HG02763 (cell line): ENCODE measurements at regions not wholly inside any gene's neighbourhood (a gene's known extent, or its start where the extent isn't known, plus 50 kb on each side); places are given as distances from the start of the nearest gene placed in this dataset.
"Not testable (repeated sequence)": the region's sequence is repeated elsewhere in the genome, so short reads cannot be mapped to it uniquely, and the experiment has no call there.

Experiments
- ATAC-seq: cut with Tn5 transposase; IDR thresholded peaks from one replicate; pipeline ENCODE4 v1.9.1; 2021; ENCODE audit warnings: mild to moderate bottlenecking, moderate library complexity; ENCODE audit not compliant: unreplicated experiment

DNA sequence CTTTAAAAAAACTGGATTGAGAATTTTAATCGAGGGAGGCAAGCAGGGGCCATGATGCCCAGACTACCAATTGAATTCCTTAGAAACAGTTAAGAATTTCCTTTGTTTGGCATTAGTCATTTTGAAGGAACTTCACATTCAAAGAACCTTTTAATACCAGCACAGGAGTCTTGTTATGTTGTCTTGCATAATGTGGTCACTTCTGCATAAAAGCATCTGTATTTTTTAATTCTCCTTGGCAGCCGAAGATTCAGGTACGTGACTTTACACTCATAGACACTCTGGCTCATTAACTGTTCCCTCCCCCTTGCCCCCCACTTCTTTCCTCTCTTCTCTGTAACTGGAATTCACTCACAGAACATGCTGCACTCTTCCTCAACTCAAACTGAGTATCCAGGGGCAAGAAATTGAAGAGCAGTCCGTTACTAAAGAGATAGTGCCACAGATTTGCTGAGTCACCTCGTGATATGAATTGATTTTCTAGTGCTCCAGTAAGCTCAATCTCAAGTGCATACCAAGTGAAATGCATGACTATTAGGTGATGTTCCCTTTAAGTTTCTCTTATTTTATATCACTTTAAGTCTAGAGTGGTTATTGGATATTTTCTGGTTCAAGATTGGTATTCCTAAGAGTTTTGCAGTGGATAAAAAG, 572.2 kb upstream of the SOX9 start:
- no peak for ATAC-seq

DNA sequence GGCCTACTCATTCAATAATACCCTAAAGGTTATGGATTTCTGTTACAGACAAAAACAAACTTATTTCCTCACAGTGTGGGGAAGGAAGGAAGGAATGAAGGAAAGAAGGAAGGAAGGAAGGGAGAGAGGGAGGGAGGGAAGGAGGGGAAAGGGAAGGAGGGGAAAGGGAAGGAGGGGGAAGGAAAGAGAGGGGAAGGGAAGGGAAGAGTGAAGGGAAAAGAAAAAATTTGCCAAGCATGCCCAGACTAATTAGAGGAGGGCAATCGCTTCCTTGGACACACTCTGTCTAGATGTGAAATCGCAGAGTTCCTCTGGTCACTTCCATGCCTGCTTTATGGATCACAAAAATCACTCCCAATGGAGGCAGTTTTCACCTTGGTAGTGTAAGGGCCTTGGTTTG, 570.1 kb upstream of the SOX9 start:
- no peak for ATAC-seq

DNA sequence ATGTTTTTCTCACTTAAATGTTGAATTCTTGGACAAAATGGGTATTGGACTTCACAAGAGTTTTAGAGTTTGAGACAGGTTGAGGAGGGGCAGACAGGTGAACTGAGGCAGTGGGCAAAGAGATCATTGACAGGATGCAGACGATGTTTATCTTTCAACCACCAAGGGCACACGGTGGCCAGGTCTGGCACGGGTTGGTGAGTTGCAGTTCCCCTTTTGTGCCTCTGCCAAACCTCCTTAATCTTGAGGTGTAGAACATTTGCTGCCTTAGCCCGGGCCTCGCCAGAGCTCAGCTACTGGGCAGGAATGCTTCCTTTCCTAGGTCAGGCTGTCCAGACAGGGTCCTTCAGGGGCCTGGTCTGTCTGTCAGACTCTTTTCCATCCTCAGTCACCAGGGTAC, 567.4 kb upstream of the SOX9 start:
- no peak for ATAC-seq

DNA sequence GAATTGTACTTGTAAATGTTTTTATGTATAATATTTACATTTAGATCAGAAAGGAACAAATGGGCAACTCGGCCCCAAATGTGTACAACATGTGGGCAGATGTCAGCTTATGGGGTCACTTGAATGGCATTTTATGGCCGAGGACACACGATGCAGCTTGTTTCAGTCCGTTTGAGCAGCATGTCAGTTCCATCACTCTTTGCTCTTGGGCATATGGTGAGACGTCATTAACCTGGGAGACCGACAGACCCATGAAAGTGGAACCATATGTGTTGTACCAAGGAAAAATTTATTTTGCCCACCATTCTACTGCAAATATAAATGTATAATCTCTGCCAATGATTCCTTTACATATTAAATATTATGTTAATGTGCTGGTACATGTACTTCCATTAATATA, 561.9 kb upstream of the SOX9 start:
- no peak for ATAC-seq

DNA sequence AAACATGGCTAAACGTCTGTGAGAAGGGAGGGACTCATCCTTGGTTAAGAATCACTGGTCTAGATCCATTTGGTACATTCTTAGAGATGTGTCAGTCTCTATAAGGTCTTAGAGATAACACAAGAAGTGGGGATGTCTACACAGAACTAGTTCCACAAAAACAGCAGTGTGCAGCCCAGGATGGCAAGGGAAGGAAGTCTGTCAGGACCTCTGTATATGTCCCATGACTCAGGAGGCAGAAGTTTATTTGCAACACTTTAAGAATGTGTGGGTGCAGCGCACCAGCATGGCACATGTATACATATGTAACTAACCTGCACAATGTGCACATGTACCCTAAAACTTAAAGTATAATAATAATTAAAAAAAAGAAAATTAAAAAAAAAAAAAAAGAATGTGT, 548.5 kb upstream of the SOX9 start:
- ATAC-seq, result no peak

DNA sequence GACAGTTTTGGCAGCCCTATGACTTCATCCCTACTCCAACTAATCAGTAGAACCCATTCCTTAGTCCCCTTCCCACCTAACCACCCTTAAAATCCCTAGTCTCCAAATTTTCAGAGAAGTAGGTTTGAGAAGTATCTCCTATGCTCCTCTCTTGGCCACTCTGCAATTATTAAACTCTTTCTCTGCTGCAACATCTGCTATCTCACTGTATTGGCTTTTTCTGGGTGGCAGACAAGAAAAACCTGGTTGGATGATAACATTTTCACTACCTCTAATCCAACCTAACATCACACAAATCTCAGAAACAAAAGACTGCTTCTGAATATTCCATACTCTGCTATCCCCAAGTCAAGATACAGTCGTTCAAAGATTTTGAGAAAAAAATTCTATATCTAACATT, 542.4 kb upstream of the SOX9 start:
- no peak for ATAC-seq

DNA sequence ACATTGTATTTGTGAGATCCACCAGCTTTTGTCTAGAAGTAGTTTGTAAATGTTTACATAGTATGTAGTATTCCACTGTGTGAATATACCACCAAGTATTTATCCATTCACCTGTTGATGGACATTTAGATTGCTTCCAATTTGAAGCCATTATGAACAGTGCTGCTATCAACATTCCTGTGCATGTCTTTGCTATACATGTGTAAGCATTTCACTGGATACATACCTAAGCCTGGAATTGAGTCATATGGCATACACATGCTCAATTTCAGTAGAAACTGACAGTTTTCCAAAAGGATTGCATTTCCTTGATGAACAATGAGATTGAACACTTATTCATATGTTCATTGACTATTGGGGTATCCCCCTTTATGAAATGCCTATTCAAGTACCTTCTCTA, 540.6 kb upstream of the SOX9 start:
- no peak for ATAC-seq

DNA sequence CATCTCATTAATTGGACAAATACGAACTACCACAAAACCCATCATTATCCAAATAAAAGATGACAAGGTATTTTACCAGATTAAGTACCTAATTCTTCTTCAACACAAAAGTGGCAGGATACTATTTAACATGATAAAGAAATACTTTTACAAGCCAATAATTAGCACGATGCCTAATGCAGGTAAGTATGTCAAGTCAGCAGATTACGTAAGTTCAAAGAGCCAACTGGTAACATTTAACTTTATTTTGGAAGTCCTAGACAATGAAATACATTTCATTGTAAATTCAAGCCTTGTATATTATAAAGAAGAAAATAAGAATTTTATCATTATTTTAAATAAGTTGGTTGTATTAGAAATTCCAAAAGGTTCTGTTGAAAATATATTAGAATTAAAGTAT, 535.3 kb upstream of the SOX9 start:
- ATAC-seq, result no peak

DNA sequence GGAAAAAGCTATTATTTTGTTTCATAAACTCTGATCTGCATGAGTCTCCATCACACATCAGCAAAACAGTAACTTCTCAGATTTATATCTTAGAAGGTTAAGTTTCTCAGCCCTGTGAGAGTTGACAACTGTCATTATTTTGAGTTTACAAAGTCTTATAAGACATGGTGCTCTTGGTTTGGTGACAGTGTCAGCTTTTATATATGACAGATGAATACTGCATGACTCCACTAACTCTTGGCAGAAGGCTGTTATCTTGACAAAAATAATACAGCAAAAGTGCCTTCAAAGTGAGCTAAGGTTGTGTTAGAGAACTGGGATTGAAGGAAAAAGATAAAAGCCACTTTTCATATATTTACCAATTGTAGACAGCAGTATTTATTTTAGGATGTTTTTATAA, 528.4 kb upstream of the SOX9 start:
- no peak for ATAC-seq

DNA sequence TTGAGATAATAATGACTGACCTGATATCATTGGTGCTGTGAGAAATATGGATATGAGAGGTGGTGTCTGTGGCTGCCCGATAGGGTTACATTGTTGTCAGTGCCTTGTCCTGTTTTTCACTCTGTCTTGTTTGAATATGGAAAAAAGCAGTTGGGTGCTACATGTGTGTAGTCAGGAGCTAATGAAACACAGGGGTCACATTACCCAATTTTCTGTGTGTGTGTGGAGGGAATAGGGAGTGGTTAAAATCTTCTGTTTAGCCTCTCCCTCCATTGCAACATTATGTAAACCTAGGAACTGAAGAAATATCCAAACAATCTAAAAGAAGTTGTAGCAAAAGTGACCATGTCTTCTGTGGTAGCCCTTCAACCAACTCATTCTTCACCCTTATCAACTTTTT, 527.7 kb upstream of the SOX9 start:
- no peak for ATAC-seq

DNA sequence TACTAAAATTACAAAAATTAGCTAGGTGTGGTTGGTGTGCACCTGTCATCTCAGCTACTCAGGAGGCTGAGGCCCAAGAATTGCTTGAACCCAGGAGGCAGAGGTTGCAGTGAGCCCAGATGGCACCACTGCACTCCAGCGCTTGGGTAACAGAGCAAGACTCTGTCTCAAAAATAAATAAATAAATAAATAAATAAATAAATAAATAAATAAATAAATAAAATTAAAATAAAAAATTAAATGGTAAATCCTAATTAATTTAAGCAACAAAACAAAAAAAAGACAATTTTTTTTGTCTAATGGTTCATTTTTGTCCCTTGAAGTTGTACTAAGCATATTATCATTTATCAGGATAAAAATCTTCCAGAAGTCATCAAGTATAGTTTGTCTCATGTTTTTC, 521.2 kb upstream of the SOX9 start:
- not testable (repeated sequence) for ATAC-seq

DNA sequence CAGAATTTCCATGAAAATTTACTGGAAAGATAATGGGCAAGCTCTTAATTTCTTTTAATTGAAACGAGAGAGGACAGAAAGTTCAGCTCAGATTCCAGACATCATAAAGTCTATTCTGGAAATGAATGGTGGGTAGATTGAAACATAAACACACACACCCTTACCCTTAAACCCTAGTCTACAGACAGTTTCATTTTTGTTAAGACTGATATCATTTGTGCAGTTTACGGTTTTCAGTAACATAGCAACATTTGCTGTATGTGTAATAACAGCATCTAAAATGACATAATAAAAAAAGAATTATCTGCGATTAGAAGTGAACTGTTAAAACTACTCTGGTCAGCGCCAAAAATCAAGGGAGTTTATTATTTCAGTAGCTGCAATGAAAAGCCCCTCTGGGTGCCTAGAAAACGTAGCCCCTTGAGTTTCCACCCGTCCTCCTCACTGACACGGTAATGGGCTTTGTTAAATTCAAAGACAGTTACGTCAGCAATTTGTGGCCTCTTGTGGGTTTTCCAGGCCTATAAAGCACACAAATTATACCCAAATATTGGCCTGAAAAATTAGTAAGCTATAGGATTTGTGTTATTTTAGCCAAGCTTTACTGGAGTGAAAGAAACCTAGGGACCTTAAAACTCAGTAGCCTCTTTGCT, 520.6 kb upstream of the SOX9 start:
- no peak for ATAC-seq

DNA sequence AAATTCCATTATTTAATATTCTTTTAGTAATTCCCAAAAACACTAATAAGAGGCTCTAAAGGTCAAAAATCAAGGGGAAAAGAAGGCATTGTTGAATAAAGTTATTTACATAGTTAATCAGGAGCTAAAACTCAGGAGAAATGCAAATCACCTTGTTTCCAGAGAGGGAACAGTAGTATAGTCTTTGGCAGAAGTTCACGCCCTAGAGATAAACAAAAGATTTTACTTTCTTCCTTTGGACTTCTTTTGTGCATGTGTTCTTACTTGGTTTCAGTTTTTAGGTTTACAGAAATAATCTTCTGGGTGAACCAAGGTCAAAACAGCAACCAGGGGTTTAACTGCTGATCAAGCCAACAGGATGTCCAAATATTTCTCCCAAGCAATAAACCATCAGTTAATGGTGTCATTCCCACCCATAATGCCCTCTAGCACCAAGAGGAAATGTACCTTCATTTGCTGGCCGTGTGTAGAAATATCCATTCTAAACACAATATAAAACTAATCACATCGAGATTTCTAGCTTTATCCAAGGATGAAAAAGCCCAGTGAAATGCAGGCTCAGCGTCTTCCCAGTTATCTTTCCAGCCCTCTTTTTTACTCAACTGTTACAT, 518.8 kb upstream of the SOX9 start:
- ATAC-seq, result no peak

DNA sequence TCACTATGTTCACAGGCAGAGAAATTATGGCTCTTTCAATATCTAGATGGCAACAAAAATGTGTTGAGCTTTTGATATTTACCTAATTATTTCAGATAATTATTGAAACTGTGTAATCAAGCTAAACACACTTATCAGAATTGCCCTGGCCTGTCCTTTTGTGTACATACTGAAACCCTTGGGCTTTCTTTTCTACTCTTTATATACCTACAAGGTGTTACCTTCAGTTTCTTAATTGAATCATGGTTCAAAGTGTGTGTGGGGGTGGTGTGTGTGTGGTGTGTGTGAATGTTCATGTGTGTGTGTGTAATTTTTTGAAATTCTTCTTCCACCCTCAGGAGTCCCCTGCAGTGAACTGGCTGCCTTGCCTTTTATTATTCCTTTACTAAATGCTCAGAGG, 506.8 kb upstream of the SOX9 start:
- no peak for ATAC-seq

DNA sequence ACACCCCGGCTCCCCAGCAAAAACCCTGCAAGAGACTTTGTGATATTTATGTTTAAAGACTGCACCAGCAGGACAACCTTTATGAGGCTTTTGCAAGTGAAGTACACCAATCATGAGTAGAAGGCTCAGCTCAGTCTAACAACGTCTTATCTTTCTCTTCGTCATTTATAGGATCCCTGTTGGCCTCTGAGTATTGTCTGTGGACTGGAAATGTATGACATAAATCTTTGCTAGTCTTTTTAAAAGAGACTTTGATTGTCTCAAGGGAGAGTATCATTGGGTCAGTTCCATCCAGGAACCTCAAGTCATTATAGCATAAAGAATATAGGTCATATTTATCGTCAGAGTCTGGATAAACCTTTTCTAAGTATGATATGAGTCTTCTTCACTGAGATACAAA, 505.0 kb upstream of the SOX9 start:
- no peak for ATAC-seq

DNA sequence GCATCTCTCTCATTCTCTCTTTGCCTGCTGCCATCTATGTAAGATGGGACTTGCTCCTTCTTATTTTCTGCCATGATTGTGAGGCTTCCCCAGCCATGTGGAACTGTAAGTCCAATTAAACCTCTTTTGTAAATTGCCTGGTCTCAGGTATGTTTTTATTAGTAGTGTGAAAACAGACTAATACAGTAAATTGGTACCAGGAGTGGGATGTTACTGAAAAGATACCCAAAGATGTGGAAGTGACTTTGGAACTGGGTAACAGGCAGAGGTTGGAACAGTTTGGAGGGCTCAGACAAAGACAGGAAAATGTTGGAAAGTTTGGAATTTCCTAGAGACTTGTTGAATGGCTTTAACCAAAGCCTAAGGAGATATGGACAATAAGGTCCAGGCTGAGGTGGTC, 503.1 kb upstream of the SOX9 start:
- ATAC-seq, result not testable (repeated sequence)

DNA sequence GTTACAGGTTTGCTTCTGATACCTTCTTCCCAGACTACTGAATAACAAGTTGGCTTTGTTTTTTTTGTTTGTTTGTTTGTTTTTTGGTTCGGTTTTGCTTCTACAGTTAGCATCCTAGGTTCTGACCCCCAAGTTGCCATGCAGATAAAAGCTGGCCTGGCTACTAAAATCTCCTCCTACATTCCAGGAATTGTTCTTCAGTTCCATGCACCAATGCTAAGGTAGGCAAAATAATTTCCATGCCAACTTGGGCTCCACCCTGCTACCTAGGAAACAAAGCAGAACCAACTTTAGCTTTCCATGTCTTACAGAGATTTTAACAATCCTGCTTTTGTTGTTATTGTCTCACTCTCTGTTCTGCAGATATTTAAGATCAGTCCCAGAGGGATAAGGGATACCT, 495.5 kb upstream of the SOX9 start:
- no peak for ATAC-seq

DNA sequence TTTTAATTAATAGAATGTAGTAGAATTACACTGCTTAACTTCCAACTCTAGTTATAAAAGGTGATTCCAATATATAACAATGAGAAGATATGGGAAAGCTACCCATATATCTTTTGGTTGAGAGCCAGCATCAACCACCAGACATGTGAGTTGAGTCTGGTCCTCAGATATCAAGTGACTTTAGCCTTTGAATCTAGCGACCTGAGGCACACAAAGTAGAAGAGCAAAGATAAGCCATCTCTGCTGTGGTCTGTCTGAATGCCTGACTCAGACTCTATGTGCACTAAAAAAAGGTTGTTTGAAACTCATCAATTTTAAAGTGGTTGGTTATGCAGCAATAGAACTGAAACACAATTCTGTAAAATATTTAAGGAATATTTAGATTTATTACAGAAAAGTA, 492.5 kb upstream of the SOX9 start:
- no peak for ATAC-seq

DNA sequence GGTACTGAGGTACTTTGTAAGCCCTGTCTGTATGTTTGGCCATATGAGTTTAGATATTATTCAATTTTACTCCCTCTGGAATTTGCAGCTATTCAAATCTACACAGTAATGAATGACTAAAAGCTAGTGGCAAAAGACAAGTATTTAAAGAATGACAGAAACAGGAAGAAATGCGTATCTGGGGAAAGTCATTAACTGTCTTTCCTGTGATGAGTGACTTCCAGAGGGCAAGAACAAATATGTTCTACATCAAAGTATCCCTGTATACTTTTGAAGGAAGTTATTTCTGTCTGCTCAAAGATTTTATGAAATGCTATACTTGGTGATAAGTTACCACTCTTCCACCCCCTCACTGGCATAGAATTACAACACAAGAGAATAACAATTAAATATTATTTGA, 489.3 kb upstream of the SOX9 start:
- ATAC-seq, result no peak

DNA sequence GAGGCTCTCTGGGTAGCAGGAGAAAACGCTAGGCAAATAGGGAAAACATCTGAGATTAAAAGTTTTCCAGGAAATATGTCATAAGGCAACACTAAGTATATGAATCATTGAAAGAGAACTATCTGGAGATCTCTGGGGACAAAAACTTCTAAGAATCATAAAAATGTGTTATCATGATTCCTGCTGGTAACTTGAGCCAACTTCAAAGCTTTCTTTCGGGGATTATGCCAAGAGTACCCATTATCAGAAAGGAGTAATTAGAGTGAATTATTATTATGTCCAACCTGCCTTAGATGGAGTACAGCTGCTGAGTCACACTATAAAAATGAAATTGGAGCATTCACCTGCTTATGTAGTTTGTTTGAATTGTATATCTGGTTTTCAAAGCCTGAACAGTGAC, 488.5 kb upstream of the SOX9 start:
- no peak for ATAC-seq

DNA sequence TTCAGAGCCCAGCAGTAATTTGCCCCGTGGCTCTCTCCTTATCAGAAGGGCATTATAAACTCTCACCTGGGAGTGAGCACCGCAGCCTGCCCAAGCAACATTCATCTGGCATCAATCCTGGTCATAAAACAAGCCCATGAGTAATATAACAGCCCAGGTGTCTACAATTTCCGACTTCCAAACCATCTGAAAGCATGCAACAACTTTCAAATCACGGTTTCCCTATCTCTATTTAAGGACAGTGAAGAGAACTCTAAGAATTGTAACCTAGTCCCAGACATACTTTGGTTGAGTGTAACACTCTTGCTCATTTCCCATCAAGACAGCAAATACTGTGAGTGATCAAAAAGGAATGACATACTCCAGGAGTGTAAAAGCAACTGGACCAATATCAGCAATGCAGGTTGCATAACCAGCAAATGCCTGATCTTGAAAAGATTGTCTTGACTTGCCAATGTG, 487.4 kb upstream of the SOX9 start:
- no peak for ATAC-seq

DNA sequence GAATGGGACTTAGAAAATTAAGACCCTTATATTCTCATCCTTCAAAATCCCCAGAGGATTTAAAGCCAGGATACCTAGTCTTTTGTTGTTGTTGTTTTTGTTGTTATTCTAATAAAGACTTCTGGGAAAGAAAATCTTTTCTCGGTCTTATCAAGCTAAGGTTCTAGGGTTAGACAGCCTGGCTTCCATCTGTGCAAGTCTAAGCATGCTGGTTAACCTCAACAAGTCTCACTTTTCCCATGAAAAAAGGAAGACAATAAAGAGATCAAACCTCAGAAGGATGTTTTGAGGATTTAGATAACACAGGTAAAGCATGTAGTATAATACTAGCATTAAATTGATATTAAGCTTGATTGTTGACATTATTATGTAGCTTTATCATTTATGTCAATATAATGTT, 486.4 kb upstream of the SOX9 start:
- no peak for ATAC-seq

DNA sequence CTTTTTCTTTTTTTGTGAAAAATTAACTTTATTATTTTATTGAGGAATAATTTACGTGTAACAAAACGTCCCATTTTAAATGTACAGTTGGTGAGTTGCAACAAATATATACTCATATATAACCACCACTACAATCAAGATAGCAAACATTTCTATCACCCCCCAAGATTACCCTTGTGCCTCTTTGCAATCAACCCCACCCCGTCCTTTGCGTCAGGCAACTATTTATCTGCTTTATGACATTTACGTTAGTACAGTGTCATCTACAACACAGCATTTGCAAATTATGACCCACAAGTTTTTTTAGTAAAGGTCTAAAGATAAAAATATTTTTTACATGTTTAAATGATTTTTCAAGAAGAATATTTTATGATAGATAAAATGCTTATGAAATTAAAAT, 485.6 kb upstream of the SOX9 start:
- ATAC-seq, result no peak
